ENCODE measurements at regions not wholly inside any gene's neighbourhood (a gene's known extent, or its start where the extent isn't known, plus 50 kb on each side); places are given as distances from the start of the nearest gene placed in this dataset.

DNA sequence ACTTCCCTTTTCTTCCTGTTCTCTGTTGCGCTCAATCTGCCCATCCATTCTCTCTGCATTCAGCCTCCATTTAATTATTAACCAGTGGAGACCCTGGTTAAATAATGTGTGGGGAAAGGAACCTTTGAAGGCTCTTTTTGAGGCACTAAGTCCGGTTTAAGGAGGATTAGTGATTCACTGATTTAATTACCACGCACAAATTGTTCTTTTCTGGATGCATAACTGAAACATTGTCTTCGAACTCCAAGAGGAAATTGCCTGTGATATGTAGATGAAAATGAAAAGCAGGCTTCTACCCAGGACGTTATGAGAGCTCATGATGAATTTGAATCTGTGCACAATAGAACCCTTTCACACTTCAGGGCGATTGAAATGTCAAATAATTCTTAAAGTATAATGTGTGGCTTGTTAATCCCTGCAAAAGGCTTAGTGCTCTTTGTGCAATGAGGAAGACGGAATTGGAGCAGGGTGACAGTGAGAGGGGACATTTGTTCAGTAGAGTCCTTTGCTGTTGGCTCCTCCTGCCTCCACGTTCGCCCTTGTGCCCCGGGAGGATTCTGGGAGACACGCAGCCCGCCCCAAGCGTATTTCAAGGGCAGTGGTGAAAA, 51.1 kb upstream of the ZNF236 start:
- DNase-seq (ENCODE audit: low spot score), result no peak

DNA sequence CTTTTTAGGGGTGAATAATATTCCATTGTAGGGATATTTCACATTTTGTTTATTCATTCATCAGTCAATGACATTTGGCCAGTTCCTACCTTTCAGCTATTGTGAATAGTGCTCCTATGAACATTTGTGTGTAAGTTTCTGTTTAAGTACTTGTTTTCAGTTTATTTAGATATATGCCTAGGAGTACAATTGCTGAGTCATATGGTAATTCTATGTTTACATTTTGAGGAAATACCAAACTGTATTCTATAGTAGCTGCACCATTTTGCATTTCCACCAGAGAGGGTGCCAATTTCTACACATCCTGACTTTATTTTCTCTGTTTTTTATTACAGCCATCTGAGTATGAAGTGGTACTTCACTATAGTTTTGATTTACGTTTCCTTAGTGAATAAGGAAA, 54.4 kb upstream of the ZNF236 start:
- DNase-seq (ENCODE audit: low spot score), result no peak

GRCh38 chr18:76766429-76766828, 55.9 kb upstream of the ZNF236 start:
- no peak for DNase-seq (ENCODE audit: low spot score)

- peak; percentile 29 for DNase-seq (ENCODE audit: low spot score)
These were observed 56.7 kb upstream of the ZNF236 start for GRCh38 chr18:76765649-76766048.

- DNase-seq (ENCODE audit: low spot score), result no peak
These were observed 58.0 kb upstream of the ZNF236 start for GRCh38 chr18:76764291-76764901.

DNA sequence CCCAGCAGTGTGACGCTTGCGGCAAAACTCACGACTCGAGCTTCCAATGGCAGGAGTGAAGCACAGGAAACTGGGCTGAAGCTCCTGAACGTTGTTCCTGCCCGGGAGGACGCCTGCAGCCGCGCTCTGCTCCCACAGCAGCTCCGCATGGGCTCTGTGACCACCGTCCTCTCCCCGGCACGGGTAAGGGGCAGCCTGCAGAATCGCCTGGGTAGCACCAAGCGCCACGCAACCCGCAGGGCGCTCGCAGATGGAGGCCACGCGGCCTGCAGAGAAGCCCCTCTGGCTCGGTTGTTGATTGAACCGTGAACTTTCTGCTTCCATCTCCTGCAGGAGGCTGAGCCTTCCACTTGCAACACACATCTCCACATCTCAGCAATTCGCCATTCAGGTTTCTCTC, 63.3 kb upstream of the ZNF236 start:
- no peak for DNase-seq (ENCODE audit: low spot score)

GRCh38 chr18:76757925-76758324, 64.4 kb upstream of the ZNF236 start:
- DNase-seq (ENCODE audit: low spot score), result no peak

- DNase-seq (ENCODE audit: low spot score), result no peak
These were observed 65.0 kb upstream of the ZNF236 start for GRCh38 chr18:76757335-76757734.

- DNase-seq (ENCODE audit: low spot score), result no peak
These were observed 65.7 kb upstream of the ZNF236 start for GRCh38 chr18:76756531-76757253.

DNA sequence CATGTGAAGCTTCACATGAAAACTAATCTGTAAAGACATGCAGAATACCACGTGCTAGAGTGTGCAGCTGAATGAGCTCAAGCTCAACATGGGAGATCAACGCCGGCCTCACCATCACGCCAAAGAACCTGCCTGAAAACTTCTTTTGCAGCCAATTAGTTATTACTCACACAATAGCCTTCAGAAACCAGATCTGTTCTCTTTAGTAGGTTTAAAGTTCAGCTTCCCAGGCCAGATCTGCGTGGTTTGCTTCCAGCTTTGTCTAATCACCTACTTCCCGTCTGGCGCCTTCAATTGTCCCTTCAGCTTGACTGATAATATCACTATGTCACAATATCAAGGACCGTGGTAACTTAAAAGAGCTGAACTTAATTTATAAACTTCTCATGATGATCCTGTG, 68.0 kb upstream of the ZNF236 start:
- no peak for DNase-seq (ENCODE audit: low spot score)

GRCh38 chr18:76752400-76752799, 70.0 kb upstream of the ZNF236 start:
- DNase-seq (ENCODE audit: low spot score), result no peak

DNA sequence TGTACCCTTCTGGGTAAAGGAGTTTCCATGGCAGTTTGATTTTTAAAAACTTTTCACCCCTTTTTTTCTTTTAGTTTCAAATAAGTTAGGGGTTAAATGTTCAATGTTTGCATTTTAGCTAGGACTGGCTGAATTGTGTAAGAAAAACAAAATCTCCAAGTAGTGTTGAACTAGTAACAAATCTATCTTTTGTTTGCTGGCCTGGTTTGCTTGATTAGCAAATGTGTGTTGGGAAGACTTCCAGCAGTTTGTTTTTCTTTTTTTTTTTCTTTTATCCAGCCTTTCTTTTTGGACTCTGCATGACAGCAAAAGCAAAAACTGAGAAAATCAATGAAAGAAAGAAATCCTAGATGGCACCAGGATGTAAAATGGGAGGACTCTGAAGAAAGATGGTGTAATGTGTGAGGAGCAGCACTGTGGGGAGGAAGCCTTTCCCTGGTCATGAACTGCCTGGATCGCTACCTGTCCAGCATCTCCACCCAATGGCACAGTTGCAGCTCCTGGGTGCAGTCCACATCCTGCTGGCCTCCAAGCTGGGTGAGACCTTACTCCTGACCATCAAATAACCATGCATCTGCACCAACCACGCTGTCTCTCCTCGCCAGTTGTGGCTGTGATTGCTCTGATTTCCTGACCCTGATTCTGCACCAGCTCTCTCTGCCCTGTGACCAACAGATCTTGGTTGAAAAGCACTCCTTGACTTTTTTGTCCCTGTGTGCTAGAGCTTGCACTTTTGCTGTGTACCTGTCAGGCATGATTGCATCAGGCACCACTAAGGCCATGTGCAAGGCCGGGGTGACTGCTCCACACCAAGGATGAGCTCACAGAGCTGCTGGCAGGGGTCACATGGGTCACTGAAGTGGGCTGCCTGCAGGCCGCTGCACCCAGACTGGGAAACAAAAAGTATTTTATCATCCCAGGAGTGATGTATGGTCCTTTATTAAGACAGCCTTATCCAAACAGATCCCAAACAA, 71.2 kb upstream of the ZNF236 start:
- no peak for DNase-seq (ENCODE audit: low spot score)

GRCh38 chr18:76750269-76750668, 72.1 kb upstream of the ZNF236 start:
- no peak for DNase-seq (ENCODE audit: low spot score)

DNA sequence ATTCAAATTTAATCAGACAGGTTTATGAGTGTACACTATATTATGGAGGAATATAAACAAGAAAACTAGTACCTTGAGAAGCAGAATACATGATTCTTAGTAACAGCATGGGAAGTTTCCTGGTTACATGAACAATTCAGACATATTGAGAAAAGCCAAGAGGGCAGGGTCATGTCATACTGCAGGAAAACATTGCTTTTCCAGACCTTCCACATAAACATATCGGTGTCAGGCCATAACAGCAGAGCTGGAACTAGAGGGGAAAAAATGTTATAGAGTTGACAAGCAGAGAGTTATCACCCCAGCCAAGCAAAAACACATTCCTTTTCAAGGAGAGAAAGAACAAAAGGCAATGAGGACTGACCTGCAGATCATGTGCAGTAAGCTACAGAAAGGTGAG, 74.7 kb upstream of the ZNF236 start:
- no peak for DNase-seq (ENCODE audit: low spot score)

DNA sequence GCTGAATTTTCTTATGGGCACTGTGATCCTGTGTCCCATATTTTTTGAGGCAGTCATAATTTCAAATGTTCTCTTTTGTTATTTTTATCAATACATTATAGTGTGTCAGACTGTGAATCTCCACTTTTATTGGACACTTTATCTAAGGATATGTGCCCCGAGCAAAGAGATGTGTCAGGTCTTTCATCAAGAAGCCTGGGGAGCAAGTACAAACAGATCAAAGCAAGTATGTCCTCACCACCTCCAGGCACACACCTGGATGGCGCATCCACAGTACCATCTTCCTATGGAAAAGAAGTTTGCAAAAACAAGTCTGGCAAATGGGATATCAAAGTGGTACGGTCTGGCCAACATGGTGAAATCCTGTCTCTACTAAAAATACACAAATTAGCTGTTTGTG, 81.0 kb upstream of the ZNF236 start:
- DNase-seq (ENCODE audit: low spot score), result no peak

GRCh38 chr18:76736309-76736708, 86.0 kb upstream of the ZNF236 start:
- no peak for DNase-seq (ENCODE audit: low spot score)

- DNase-seq (ENCODE audit: low spot score), result no peak
These were observed 91.5 kb upstream of the ZNF236 start for GRCh38 chr18:76730901-76731300.

DNA sequence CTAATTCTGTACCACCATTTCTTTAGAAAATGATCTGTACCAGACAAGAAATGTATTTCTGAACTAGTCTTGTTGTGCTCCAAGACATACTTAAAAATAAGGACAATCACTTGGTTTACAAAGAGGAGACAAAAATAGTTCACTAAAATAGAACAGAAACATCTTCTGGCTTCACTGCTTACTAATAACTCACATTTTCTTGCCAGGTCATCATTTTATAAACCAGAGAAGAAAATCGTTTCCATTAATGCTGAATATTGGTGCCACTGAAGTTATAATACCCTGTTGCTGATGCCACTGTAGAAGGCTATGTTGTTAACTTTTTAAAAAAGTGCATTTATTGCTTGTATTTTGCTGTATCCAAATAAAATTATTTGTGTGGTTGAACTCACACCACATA, 94.8 kb upstream of the ZNF236 start:
- DNase-seq (ENCODE audit: low spot score), result no peak

GRCh38 chr18:76725445-76725844, 96.9 kb upstream of the ZNF236 start:
- no peak for DNase-seq (ENCODE audit: low spot score)

DNA sequence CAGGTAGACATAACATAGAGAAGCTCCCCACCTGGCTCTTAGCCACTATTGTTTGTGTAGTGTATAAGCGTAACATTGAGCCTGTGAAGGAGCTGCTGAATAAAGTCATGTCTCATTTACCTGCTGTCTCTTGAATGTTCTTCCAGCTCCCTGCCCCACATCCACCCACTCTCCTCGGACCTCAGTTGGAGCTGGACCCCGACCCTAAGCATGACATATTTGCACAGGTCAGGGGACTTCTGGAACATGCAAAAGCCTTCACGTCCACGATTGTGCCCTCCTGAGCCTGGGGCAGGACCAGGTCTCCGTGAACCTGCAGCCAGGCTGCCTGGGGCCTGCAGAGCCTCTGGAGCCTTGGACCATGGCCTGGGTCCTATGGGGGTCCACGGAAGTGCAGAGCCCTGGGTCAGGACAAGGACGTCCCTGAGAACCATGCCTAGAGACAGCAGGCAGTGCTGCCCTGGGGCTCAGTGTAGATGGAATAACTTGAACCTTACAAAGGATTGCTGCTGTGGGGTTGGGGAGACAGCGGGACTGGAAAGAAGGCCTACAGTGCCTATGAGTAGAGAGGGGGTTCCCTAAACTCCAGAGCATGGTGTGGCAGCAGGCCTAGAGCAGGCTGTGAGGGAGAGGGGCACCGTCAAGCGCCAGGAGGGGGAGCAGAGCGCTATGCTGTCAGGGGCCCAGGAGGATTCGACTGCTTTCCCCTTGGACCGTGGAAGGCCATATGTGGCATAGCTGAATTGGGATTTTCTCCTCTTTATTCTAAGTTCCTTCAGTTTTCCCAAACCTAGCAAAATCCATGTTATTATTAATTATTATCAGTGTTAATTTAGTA, 99.9 kb upstream of the ZNF236 start:
- DNase-seq (ENCODE audit: low spot score), result no peak

DNA sequence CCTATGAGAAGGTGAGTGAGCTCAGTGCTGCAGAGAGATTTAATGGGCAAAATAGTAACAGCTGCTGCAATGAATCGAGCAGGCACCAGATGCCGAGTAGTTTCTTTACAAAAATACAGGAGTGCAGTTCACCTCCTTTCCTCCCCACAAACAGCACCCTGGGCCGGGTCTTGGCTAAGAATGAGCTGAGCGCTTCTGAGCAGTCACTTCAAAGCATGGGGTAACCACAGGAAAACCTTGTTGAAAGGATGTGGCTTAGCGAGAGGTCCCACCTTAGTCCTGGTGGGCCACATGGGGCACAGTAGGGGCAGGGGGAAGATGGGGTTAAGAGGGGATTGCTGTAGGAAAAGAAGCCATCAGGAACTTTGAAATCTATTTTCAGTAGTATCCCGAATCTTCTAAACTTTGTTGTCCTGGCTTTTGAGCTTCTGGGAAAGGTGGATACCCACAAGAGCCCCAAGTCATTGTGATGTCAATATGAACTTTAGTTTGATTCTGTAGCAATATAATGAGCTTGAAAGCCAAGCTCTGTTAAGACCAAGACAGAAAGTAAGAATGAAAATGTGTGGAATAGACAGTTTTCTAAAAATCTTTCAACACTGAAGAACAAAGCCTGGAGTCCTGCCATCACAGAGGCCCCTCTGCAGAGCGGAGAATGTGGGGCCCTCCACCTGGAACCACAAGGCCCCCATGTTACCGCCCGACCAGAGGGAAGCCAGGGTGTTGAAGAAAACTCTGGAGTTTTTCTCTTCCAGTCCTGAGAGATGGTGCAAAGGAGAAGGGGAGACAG, 101.0 kb upstream of the ZNF236 start:
- DNase-seq (ENCODE audit: low spot score), result no peak
